AG04449 (cell line): ENCODE measurements at regions not wholly inside any gene's neighbourhood (a gene's known extent, or its start where the extent isn't known, plus 50 kb on each side); places are given as distances from the start of the nearest gene placed in this dataset.
"Not testable (repeated sequence)": the region's sequence is repeated elsewhere in the genome, so short reads cannot be mapped to it uniquely, and the experiment has no call there.

Experiments used
- CTCF ChIA-PET: fragments of 350-600 bp; formaldehyde crosslinking; extraction: SDS; loops from one replicate; lab custom pipeline; 2021; ENCODE audit warnings: antibody characterized with exemption; lab: Yijun Ruan, JAX
- POLR2A ChIA-PET: fragments of 400-600, 350-600 bp; formaldehyde crosslinking; extraction: SDS; loops from one replicate; lab custom pipeline; 2020; ENCODE audit warnings: antibody characterized with exemption, inconsistent platforms; lab: Yijun Ruan, JAX
- DNase-seq: peaks from one replicate; pipeline ENCODE4 v3.0.0-alpha.2; 2010; ENCODE audit warnings: low read depth, low spot score
- H3K4me3 ChIP-seq: 2 replicates; pipeline ENCODE4 v1.5.1; 2011; ENCODE audit warnings: low read depth, mild to moderate bottlenecking, control low read depth, low read length
- CTCF ChIP-seq: IDR thresholded peaks from one replicate; pipeline ENCODE4 v1.5.1; 2011; ENCODE audit warnings: mild to moderate bottlenecking, moderate library complexity, low read length, control low read depth, inconsistent platforms; ENCODE audit not compliant: insufficient read depth; ENCODE audit errors: missing control alignments

GRCh38 chr11:23866641-23867040 is 630.2 kb upstream of the LUZP2 start:
- POLR2A ChIA-PET: no interaction called here
- TF ChIP-seq CTCF: no peak
- no peak for DNase-seq
- CTCF ChIA-PET: interaction anchor here (0.6 kb wide), 1 partner anchor 9 kb away, joined by 3 read pairs; no protein-coding TSS in a partner anchor
- H3K4me3 ChIP-seq: no peak overlapping the region

- DNase-seq: no peak
- POLR2A ChIA-PET: no interaction called here
- no peak for TF ChIP-seq CTCF
- CTCF ChIA-PET: no interaction called here
- no peak overlapping the region for H3K4me3 ChIP-seq
Measured at GRCh38 chr11:23869671-23870070, 627.2 kb upstream of the LUZP2 start.

GRCh38 chr11:23873406-23873805 is 623.4 kb upstream of the LUZP2 start:
- CTCF ChIA-PET: interaction anchor here (0.5 kb wide), 1 partner anchor 180 kb away, joined by 3 read pairs; no protein-coding TSS in a partner anchor
- no peak for DNase-seq
- POLR2A ChIA-PET: no interaction called here
- no peak overlapping the region for H3K4me3 ChIP-seq
- TF ChIP-seq CTCF: no peak

GRCh38 chr11:23875176-23875850 is 621.5 kb upstream of the LUZP2 start:
- ChIA-PET CTCF (no interaction called here), POLR2A (no interaction called here)
- no peak overlapping the region for H3K4me3 ChIP-seq
- DNase-seq: no peak
- TF ChIP-seq CTCF: no peak

GRCh38 chr11:23883426-23884048 is 613.3 kb upstream of the LUZP2 start:
- H3K4me3 ChIP-seq, CTCF ChIA-PET, DNase-seq, POLR2A ChIA-PET: not testable (repeated sequence)

GRCh38 chr11:23884341-23884740 is 612.5 kb upstream of the LUZP2 start:
- no peak for TF ChIP-seq CTCF
- ChIA-PET POLR2A (no interaction called here), CTCF (interaction anchor here (0.6 kb wide), 1 partner anchor 73 kb away, joined by 4 read pairs; no protein-coding TSS in a partner anchor)
- DNase-seq: no peak
- no peak overlapping the region for H3K4me3 ChIP-seq
